B cell (primary cell): ENCODE measurements at regions not wholly inside any gene's neighbourhood (a gene's known extent, or its start where the extent isn't known, plus 50 kb on each side); places are given as distances from the start of the nearest gene placed in this dataset.
"Not testable (repeated sequence)": the region's sequence is repeated elsewhere in the genome, so short reads cannot be mapped to it uniquely, and the experiment has no call there.

Source experiments
- EZH2 ChIP-seq: IDR thresholded peaks from 2 replicates; pipeline ENCODE4 v1.6.1; 2012; ENCODE audit warnings: borderline replicate concordance, low read depth, mild to moderate bottlenecking, moderate library complexity, low read length; ENCODE audit not compliant: insufficient read depth, poor library complexity, severe bottlenecking
- TF ChIP-seq, protein P1 (sequence below): fragments of 200-600 bp; IDR thresholded peaks from one replicate; pipeline ENCODE4 v1.8.0; 2022; ENCODE audit warnings: antibody characterized with exemption, mild to moderate bottlenecking

DNA sequence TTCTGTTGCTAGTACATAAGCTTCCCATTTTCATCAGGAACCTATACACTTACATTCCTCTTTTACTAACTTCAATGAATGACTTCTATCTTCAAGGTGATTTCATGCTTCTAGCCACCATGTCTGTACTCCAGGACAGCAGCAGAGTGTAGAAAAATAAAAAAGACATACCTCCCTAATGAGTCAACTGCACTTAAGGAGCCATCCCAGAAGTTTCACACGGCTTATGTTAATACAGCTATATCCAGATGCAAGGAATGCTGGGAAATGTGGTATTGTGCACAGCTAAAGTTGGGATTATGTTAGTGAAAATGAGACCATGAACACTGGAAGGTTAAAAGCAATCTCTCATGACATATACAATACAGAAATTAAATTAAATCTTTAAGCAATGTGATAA lies 174.4 kb upstream of the C1QTNF3 start:
- TF ChIP-seq, protein P1, sequence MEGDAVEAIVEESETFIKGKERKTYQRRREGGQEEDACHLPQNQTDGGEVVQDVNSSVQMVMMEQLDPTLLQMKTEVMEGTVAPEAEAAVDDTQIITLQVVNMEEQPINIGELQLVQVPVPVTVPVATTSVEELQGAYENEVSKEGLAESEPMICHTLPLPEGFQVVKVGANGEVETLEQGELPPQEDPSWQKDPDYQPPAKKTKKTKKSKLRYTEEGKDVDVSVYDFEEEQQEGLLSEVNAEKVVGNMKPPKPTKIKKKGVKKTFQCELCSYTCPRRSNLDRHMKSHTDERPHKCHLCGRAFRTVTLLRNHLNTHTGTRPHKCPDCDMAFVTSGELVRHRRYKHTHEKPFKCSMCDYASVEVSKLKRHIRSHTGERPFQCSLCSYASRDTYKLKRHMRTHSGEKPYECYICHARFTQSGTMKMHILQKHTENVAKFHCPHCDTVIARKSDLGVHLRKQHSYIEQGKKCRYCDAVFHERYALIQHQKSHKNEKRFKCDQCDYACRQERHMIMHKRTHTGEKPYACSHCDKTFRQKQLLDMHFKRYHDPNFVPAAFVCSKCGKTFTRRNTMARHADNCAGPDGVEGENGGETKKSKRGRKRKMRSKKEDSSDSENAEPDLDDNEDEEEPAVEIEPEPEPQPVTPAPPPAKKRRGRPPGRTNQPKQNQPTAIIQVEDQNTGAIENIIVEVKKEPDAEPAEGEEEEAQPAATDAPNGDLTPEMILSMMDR: not testable (repeated sequence)
- TF ChIP-seq EZH2: not testable (repeated sequence)
